ENCODE measurements at regions not wholly inside any gene's neighbourhood (a gene's known extent, or its start where the extent isn't known, plus 50 kb on each side); places are given as distances from the start of the nearest gene placed in this dataset.

DNA sequence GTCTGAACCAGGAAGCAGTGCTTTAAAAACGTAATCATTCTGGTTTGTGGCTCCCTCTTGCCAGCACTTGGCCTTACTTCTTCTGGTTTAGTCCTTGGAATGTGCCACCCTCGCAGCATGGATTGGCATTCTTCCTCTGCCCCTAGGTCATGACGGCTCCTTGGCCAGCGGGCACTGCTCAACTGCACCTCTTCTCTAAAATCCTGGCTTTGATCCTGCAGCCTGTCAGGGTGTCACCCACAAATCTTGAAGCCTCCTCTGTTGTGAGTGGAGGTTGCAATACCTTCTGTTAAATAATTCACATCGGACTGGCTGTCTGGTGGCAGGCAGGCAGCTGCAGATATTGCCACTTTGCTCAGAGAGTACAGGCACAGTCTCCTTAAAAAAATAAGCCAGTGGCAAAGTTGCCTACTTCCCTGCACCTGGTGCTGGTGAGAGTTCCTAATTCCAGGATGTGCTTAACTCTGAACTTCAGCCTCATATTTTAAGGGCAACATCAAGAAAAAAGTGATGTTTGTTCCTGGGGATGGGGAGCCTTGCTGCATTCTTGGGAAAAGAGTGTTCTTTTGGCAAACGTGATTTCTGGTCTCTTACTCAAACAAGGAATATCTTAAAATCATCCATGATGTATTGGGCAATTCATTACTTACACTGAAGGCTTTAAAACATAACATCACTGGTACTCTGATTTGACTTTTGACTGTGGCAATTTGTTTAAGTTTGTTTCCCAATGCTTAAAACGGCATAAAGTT is 179.8 kb downstream of the FOXA2 start:
- no peak for DNase-seq (ENCODE audit: low read depth in 2 of 2)

DNA sequence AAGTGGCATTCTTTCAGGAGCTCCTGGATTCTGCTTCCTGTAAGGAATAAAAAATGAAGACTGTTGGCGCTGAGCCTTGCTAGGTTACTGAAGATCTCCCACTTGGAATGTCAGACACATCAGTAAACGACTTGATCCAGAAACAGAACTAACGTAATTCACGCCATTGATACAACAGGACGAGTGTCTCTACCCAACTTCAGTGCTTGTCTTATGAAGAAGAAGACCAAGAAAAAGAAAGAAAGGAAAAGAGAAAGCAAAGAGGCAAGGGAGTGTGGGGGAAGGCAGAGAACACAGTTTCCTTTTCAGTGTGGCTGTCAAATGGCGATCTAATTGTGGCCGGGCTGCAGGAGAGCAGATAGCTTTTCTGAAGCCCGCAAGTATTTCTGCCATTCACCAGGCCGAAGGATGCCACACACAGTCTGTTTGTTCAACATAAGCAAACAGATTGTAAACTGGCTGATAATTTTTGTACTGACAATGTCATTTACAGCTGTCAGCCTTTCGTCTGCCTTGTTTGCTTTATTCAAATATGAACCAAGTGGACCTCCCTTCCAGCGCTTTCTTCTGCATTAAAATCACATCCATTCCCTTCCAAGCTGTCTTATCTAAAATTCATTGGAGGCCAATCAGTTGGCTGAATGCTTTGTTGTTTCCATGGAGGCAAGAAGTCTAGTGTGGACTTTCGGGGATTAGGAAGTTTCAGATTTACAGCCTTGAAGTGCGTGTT is 180.6 kb downstream of the FOXA2 start:
- no peak for DNase-seq (ENCODE audit: low read depth in 2 of 2)

DNA sequence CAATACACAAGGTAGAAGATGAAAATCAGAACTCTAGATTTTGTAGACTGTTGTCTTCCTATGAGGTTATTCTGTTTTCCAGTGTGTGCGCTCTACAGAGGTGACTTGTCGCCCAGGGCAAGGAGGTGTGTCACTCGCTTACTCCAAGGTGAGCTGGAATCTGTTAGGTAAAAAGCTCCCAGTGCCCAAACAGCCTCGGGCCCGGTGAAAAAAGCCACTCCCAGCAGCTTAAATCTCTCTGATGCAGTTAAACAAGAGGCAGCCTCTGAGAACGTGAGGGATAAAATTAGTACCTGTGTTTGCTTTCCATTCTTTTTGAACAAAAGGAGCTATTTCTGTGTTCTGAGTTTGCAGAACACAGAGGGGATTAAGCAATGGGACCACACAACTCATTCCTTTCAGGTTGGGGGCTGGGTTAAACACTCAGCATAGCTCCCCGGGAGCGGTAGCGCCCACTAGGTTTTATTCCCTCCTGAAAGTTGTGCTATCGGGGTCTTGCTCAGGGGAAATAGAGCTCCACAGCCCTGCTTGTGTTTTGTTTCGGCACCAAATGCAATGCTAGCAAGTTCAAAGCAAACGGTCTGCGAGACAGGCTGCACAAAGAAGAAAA is 181.2 kb downstream of the FOXA2 start:
- DNase-seq (ENCODE audit: low read depth in 2 of 2) = no peak

- no peak for DNase-seq (ENCODE audit: low read depth in 2 of 2)
These were observed 181.8 kb downstream of the FOXA2 start for GRCh38 chr20:22402550-22402949.

- DNase-seq (ENCODE audit: low read depth in 2 of 2) = no peak
These were observed 183.9 kb downstream of the FOXA2 start for GRCh38 chr20:22400440-22400839.

- no peak for DNase-seq (ENCODE audit: low read depth in 2 of 2)
These were observed 189.8 kb downstream of the FOXA2 start for GRCh38 chr20:22394583-22394982.

DNA sequence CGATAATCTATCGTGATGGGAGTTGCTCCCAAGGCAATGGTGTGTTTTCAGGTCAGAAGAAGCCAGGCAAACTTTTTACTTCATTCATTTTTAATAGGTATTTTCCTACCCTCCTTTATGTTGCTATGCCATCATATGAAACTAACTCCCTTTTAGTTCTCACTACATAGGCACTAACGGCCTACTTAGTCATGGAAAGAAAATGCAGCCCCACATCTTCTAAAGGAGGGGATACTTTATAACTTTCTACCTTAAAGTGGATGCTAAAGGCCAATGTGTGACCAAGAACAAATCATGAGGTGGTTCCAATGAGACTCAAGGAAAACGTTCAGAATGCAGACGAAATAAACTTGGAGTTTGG is 193.8 kb downstream of the FOXA2 start:
- DNase-seq (ENCODE audit: low read depth in 2 of 2) = no peak

DNA sequence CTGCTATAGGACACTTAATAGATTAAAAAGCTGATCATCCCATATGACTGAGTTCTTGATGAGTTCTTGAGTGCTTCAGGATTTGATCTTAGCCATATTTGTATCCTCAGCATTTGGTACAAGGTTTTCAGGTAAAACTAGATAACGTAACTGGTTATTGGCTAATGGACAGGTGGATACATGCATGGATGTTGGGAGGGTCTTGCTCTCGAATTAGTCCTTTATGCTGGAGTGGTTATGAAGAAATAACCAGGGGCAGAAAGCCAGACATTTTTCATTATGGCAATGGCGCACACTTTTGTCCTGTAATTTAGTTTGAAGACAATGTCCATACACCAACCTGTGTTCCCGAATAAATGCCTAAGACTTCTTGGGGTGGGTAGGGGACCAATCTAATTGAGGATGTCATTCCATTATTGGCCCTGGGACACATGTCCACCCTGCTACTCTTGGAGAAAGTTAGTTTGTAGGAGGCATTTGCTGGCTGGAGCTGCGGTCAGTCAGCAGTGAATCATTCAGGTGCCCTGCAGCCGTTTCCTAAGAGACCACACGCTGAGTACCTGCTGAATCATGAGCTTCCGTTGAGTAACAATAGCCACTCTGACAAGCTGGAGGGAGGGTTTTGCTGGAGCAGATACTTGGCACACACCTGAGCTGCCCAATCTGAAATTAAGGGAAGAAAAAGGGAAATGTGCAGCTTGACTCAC is 194.4 kb downstream of the FOXA2 start:
- no peak for DNase-seq (ENCODE audit: low read depth in 2 of 2)

GRCh38 chr20:22387452-22387851 is 196.9 kb downstream of the FOXA2 start:
- DNase-seq (ENCODE audit: low read depth in 2 of 2) = no peak

DNA sequence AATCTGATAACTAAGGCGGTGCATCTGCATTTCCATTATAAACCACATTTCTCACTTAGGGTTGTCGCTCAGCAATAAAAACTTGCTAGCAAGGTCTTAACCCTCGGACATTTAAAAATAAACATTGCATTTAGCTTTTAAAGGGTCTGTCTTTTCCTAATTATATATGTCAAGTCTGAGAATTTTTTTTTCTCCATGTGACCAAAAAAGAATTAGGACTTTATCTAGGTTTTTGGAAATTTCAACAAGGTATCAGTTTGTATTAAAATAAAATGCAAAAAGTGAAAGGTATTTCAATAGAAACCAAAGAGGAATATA is 198.1 kb downstream of the FOXA2 start:
- DNase-seq (ENCODE audit: low read depth in 2 of 2) = no peak

DNA sequence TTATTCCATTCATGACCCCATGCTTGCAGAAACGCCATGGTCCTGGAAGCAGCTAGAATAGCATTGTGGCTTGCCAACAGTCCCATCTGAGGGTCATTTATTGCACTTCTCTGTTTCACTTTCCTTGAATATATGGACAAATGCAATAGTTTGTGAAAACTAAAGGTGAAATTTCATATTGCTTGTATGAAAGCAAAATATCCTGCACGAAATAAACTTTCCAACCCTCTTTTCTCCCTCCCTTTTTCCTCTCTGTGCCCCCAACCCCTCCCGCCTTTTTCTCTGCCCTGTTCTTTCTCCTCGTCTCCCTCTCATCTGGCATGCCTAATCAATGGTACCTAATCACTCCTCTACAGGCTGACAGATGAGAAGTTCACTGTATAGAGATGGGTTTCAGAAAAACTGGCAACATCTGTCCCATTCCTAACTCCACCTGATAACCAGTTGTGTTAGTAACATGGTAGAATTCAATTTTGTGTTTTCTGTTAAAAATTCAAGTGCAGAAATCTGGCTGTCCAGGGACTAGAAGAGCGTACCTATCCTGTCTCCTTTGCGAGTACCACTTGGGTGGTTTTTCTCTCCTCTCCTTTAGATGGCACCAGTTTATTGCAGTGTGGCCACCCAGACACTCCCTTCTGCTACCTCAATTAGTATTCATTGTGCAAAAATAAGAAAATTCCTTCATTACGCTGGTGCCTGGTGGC is 198.6 kb downstream of the FOXA2 start:
- no peak for DNase-seq (ENCODE audit: low read depth in 2 of 2)

- DNase-seq (ENCODE audit: low read depth in 2 of 2) = no peak
These were observed 199.4 kb downstream of the FOXA2 start for GRCh38 chr20:22384978-22385377.

- no peak for DNase-seq (ENCODE audit: low read depth in 2 of 2)
These were observed 201.2 kb downstream of the FOXA2 start for GRCh38 chr20:22383156-22383555.

GRCh38 chr20:22382742-22383141 is 201.6 kb downstream of the FOXA2 start:
- no peak for DNase-seq (ENCODE audit: low read depth in 2 of 2)

DNA sequence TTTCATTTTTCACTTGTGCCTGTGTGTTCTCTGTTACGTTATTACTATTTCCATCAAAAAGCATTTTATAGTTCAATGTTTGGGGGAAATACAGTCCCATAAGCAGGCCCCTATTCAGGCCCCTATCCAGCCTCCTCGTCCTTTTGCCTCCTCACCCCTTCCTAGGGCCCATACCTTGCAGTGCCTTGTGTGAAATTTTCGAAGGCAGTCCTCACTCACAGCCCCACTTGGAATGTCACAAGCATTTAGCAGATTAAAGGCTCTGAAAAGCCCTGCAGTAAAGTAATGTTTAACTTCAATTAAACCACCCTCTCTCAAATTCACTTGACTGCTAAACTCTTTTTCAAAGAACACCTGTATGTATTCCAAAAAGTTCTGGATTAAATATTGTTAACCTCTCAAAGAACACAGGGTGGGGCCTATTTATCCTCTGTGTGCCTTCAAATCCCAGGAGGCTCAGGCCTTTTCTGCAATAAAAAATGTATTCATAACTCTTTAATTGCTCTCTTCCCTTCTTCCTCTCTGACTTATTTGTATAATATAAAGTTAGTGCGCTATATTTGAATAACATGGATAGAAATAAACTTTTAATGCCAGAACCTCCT is 202.5 kb downstream of the FOXA2 start:
- no peak for DNase-seq (ENCODE audit: low read depth in 2 of 2)

DNA sequence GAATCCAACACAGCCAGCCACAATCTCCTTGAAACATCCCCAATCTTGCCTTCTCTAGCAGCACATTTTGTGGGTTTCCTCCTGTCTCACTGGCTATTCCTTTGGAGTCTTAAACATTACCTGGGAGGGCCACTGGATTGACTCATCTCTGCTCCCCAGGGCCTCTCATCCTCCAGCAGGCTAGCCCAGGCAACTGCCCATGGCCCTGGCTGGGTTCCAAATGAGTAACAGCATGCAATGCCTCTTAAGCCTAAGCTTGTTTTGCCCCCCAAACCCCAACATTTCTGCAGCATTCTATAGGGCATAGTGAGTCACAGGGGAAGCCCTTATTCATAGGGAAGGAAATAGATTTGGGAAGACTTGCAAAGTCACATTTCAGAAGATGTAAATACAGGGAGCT is 204.9 kb downstream of the FOXA2 start:
- no peak for DNase-seq (ENCODE audit: low read depth in 2 of 2)

- no peak for DNase-seq (ENCODE audit: low read depth in 2 of 2)
These were observed 209.4 kb downstream of the FOXA2 start for GRCh38 chr20:22374678-22375590.

DNA sequence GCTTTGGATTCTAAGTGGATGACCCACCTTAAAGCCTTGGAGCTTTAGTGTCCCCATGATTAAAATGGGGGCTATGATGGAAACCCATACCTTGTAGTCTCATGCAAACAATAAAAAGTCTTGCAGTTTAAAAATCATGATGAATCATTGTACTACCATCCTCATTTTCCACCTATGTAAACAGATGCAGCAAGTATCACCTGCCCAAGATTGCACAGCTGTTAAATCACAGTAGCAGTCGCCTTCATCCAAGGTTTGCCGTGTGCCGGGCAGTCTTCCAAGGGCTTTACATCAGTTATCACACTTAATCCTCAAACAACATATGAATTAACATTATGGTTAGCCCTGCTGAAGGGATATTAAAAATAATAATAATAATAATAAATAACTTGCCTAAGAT is 210.3 kb downstream of the FOXA2 start:
- DNase-seq (ENCODE audit: low read depth in 2 of 2) = no peak

- DNase-seq (ENCODE audit: low read depth in 2 of 2) = no peak
These were observed 211.0 kb downstream of the FOXA2 start for GRCh38 chr20:22373164-22373895.

- DNase-seq (ENCODE audit: low read depth in 2 of 2) = no peak
These were observed 212.5 kb downstream of the FOXA2 start for GRCh38 chr20:22371843-22372242.

Data from stimulated activated CD8-positive, alpha-beta memory T cell treated with anti-CD3 and anti-CD28 coated beads, Interleukin-7, amount 100 ng/mL, for 1 hour (primary cell).